HCT116 (cell line): ENCODE measurements at regions not wholly inside any gene's neighbourhood (a gene's known extent, or its start where the extent isn't known, plus 50 kb on each side); places are given as distances from the start of the nearest gene placed in this dataset.

ENCODE experiments used
- CBX3 ChIP-seq: IDR thresholded peaks from 2 replicates; pipeline ENCODE4 v1.6.1; 2012; ENCODE audit warnings: low read depth
- CTCF ChIP-seq, 3 experiments: fragments of 200-600 bp in 1 of 3; sonication (generic) in 1 of 3; IDR thresholded peaks in 2 of 3; conservative IDR thresholded peaks in 1 of 3; 2 replicates each; pipeline ENCODE4 v1.5.1; 2012 to 2017; ENCODE audit warnings: low read depth in 2 of 3, low read length in 2 of 3, antibody characterized with exemption in 1 of 3, borderline replicate concordance in 1 of 3, control low read depth in 1 of 3, mild to moderate bottlenecking in 1 of 3, mixed read lengths in 1 of 3, mixed run types in 1 of 3, moderate library complexity in 1 of 3; ENCODE audit not compliant: insufficient read depth in 1 of 3
- ELF1 ChIP-seq: IDR thresholded peaks from 2 replicates; pipeline ENCODE4 v1.6.1; 2012; ENCODE audit warnings: low read depth, borderline replicate concordance
- EZH2 ChIP-seq: fragments of 200-600 bp; sonication (generic); IDR thresholded peaks from 2 replicates; pipeline ENCODE4 v1.6.1; 2017; ENCODE audit warnings: antibody characterized with exemption, mixed run types
- JUND ChIP-seq: IDR thresholded peaks from 2 replicates; pipeline ENCODE4 v1.6.1; 2012
- POLR2A ChIP-seq: IDR thresholded peaks from 2 replicates; pipeline ENCODE4 v1.7.0; 2011; ENCODE audit warnings: borderline replicate concordance; ENCODE audit not compliant: insufficient read depth, insufficient read length; ENCODE audit errors: extremely low read depth
- POLR2AphosphoS5 ChIP-seq: IDR thresholded peaks from 2 replicates; pipeline ENCODE4 v1.6.1; 2011; ENCODE audit warnings: mild to moderate bottlenecking, low read depth, low read length, moderate library complexity
- YY1 ChIP-seq: IDR thresholded peaks from 2 replicates; pipeline ENCODE4 v1.6.1; 2011; ENCODE audit warnings: low read length, low read depth, moderate library complexity, mild to moderate bottlenecking; ENCODE audit not compliant: insufficient replicate concordance; ENCODE audit errors: extremely low read depth
- ZFX ChIP-seq: fragments of 450-650 bp; IDR thresholded peaks from 2 replicates; pipeline ENCODE4 v1.6.1; 2017
- ZNF274 ChIP-seq: fragments of 200-500 bp; sonication (Bioruptor generic); IDR thresholded peaks from 2 replicates; pipeline ENCODE4 v1.6.1; 2014; ENCODE audit warnings: mild to moderate bottlenecking, low read depth, low read length, inconsistent platforms
- TF ChIP-seq, protein P1 (sequence below): IDR thresholded peaks from 2 replicates; pipeline ENCODE4 v1.6.1; 2012
- TF ChIP-seq, protein P2 (sequence below): IDR thresholded peaks from 2 replicates; pipeline ENCODE4 v1.6.1; 2012

DNA sequence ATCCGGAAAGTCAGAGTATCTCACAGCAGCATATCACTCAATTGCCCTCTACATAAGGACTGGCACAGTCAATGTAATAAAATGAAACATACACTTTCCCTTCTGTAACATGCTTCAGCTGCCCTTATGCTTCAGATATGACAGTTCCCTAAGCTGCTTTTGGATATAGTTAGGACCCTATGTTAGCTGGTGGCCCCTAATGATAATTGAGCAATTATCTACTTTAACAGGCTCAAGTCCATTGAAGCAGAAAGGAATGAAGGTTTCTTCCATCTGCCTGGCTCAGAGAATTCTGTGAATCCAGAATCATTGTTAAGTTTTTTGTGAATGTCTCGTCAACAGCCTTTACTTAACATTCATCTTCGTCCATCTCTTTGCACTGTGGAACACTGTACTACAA lies 951.2 kb upstream of the DIAPH2 start:
- TF ChIP-seq ZFX (no peak), CTCF (IDR thresholded peaks at IDR 0.05 in 2 of 3, conservative IDR thresholded peaks at IDR 0.05 in 1 of 3; ENCODE audit: borderline replicate concordance in 1 of 3, insufficient read depth in 1 of 3, low read depth in 2 of 3, low read length in 2 of 3) (no peak), EZH2 (no peak), JUND (no peak), ELF1 (no peak), POLR2AphosphoS5 (no peak), POLR2A (no peak), CBX3 (no peak), YY1 (no peak), ZNF274 (no peak)
- TF ChIP-seq, protein P1, sequence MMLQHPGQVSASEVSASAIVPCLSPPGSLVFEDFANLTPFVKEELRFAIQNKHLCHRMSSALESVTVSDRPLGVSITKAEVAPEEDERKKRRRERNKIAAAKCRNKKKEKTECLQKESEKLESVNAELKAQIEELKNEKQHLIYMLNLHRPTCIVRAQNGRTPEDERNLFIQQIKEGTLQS: no peak
- TF ChIP-seq, protein P2, sequence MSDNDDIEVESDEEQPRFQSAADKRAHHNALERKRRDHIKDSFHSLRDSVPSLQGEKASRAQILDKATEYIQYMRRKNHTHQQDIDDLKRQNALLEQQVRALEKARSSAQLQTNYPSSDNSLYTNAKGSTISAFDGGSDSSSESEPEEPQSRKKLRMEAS: no peak
